ENCODE measurements at regions not wholly inside any gene's neighbourhood (a gene's known extent, or its start where the extent isn't known, plus 50 kb on each side); places are given as distances from the start of the nearest gene placed in this dataset. TPM values are rescaled to one million over a fixed set of nuclear protein-coding genes. Genes with fewer than 3 reads are reported as not detected.

GRCh38 chr18:22114526-22115321, 54.7 kb upstream of the GATA6 start:
- DNase-seq: no peak

- DNase-seq: no peak
Measured at GRCh38 chr18:22115573-22115972, 53.8 kb upstream of the GATA6 start.

Small RNA genes lying in the stretch of these regions (small RNA-seq; reads per million reads assigned to genes)
- not detected for gene RNA5SP451 (ENCODE audit: low replicate concordance)

All from skin of body (tissue), 2 donors.